KG1 (cell line): ENCODE measurements at regions not wholly inside any gene's neighbourhood (a gene's known extent, or its start where the extent isn't known, plus 50 kb on each side); places are given as distances from the start of the nearest gene placed in this dataset.
"Not testable (repeated sequence)": the region's sequence is repeated elsewhere in the genome, so short reads cannot be mapped to it uniquely, and the experiment has no call there.

Experiments
- DNase-seq: peaks from one replicate; lab custom pipeline; 2025; lab: John Stamatoyannopoulos, UW

GRCh38 chr6:119493980-119494379, 144.4 kb upstream of the MAN1A1 start:
- no peak for DNase-seq

GRCh38 chr6:119491112-119491511, 141.6 kb upstream of the MAN1A1 start:
- not testable (repeated sequence) for DNase-seq

GRCh38 chr6:119490050-119490449, 140.5 kb upstream of the MAN1A1 start:
- DNase-seq, result not testable (repeated sequence)

GRCh38 chr6:119484598-119484997, 135.0 kb upstream of the MAN1A1 start:
- DNase-seq, result no peak

- no peak for DNase-seq
Observed at GRCh38 chr6:119483908-119484307, 134.3 kb upstream of the MAN1A1 start.

GRCh38 chr6:119482850-119483285, 133.3 kb upstream of the MAN1A1 start:
- DNase-seq, result no peak

GRCh38 chr6:119481976-119482375, 132.4 kb upstream of the MAN1A1 start:
- no peak for DNase-seq

GRCh38 chr6:119480961-119481497, 131.5 kb upstream of the MAN1A1 start:
- no peak for DNase-seq

- DNase-seq, result no peak
Observed at GRCh38 chr6:119479860-119480655, 130.5 kb upstream of the MAN1A1 start.

- DNase-seq, result no peak
Observed at GRCh38 chr6:119476554-119476953, 127.0 kb upstream of the MAN1A1 start.

- DNase-seq, result no peak
Observed at GRCh38 chr6:119476024-119476423, 126.5 kb upstream of the MAN1A1 start.

- DNase-seq, result no peak
Observed at GRCh38 chr6:119470893-119471542, 121.5 kb upstream of the MAN1A1 start.

GRCh38 chr6:119467488-119468081, 118.0 kb upstream of the MAN1A1 start:
- DNase-seq, result no peak

GRCh38 chr6:119466226-119466625, 116.7 kb upstream of the MAN1A1 start:
- no peak for DNase-seq

GRCh38 chr6:119463081-119463626, 113.6 kb upstream of the MAN1A1 start:
- DNase-seq, result no peak

- DNase-seq, result no peak
Observed at GRCh38 chr6:119461187-119461586, 111.6 kb upstream of the MAN1A1 start.

GRCh38 chr6:119459207-119459974, 109.8 kb upstream of the MAN1A1 start:
- DNase-seq, result no peak

- no peak for DNase-seq
Observed at GRCh38 chr6:119454714-119455113, 105.2 kb upstream of the MAN1A1 start.

GRCh38 chr6:119453242-119454200, 104.0 kb upstream of the MAN1A1 start:
- no peak for DNase-seq

- no peak for DNase-seq
Observed at GRCh38 chr6:119449331-119450156, 100.0 kb upstream of the MAN1A1 start.
